Hematopoietic multipotent progenitor cell treated with erythropoietin and hydrocortisone succinate and interleukin-3 and kit ligand, for 8 days (in vitro differentiated cells): ENCODE measurements at regions not wholly inside any gene's neighbourhood (a gene's known extent, or its start where the extent isn't known, plus 50 kb on each side); places are given as distances from the start of the nearest gene placed in this dataset.
"Not testable (repeated sequence)": the region's sequence is repeated elsewhere in the genome, so short reads cannot be mapped to it uniquely, and the experiment has no call there.

Source experiments
- DNase-seq: peaks from one replicate; pipeline ENCODE4 v3.0.0-alpha.2; 2015

DNA sequence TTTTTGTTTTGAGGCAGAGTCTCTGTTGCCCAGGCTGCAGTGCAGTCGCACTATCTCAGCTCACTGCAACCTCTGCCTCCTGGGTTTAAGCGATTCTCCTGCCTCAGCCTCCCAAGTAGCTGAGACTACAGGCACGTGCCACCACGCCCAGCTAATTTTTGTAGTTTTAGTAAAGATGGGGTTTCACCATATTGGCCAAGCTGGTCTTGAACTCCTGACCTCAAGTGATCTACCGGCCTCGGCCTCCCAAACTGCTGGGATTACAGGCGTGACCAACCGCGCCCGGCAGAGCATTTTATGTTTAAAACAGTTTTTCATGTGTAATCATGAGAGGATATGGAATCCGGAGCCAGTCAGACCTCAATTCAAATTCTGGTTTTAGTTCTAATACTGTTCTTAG lies 94.0 kb upstream of the CHD2 start:
- not testable (repeated sequence) for DNase-seq

DNA sequence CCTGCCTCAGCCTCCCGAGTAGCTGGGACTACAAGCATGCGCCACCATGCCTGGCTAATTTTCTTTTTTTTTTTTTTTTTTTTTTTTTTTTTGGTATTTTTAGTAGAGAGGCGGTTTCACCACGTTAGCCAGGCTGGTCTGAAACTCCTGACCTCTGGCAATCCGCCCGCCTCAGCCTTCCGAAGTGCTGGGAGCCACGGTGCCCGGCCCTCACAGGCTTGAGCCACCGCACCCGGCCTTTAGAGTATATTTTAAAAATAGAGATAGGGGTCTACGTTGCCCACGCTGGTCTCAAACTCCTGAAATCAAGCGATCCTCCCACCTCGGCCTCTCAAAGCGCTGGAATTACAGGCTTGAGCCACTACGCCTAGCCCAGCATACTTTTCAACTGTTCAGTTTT lies 93.4 kb upstream of the CHD2 start:
- no peak for DNase-seq

DNA sequence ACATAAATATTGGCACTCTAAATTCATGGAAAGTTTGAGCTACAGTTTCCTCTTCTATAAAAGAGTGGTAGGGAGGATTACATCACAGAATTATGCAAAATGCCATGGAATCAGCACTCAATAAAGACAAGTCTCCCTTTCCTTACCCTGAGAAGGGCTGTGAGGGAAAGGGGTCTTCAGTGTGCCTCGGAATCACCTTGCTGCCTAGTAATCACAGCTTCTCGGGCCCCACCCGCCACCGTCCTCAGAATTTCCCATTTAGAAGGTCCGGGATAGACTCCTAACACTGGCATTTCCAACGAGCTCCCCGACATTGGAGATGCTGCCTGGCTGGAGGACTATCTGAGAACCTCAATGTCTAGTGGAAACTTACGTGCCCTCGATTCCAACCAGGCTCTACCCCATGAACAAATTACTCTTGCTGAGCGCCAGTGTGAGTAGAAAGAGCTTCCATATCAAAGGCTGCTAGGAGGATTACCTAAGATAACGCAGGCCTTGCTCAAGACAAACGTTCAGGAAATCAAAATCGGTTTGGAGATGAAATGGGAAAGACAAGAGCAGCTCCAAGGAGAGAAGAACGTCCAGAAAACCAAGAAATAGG lies 92.1 kb upstream of the CHD2 start:
- peak; percentile 56 for DNase-seq

DNA sequence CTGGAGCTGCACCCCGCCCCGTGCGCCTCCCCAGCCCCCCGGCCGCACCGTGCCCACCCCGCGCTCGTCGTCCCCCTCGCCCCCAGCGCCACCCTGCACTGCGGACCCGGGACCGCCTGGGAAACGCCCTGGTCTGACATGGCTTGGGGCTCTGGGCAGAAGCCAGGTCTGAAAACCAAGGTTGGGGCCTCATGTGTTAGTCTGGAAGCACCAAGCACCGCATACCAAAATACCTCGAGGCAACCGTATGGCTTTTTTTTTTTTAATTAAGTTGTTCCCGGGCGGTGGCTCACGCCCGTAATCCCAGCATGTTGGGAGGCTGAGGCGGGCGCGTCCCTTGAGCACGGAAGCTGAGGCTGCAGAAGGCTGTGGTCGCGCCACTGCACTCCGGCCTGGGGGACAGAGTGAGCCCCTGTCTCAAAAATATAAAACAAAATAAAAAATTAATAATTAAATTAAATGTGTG lies 91.5 kb upstream of the CHD2 start:
- DNase-seq: no peak

DNA sequence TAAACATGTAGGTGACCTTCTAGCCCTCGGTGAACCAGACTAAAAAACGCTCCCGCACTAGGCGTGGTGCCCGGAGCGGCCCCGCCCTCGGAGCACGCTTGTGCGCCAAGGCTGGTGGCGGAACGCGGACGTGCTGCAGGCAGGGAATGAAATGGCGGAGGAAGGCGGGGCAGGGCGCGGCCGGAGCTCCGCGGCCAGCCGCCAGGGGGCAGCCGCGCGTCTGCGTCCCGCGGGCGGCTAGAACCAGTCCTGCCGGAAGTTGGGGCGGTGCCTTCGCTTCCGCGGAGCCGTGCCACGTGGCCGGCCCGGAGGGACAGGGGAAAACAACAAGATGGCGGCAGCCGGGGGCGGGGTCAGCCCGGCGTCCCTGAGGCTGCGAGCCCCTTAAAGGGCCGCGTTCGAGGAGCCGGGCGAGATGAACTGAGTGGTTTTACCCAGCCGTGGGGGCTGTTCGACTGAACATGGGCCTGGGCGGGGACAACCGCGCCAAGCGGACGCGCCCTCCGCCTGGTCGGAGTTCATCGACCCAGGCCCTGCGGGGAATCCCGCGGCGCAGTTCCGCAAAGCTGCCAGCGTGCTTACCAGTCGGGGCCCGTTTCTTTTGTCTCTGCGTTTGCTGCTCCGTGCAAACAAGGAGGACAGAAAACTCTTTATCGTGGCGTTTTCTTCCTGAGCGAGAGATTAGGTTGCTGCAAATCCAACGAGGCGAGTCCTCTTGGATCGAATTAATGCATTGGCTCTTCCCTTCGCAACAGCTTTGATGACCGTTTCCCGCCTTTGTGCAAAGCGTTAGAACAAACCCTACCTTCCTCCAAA lies 90.9 kb upstream of the CHD2 start:
- DNase-seq: peak; percentile 96

DNA sequence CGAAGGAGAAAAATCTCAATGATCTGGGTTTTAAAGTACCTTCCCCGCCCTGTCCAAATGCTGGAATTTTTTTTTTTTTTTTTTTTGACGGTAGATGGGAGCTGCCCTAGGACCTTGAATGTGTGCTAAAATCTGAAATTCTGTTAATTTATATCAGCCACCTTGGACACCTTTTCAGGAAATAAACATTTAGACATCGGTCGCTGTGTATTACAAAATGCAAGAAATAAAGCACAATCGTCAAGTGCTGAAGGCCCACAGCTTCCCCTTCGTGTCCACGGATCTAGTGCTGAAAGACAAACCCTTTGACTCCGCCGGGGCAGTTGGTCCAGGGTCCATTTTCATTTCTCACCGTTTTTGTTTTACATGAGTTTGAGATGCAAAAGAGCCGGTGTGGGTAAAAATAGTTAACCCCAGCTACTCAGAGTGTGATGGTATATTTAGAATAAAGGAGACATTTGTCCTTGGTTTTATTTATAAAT lies 90.2 kb upstream of the CHD2 start:
- DNase-seq: peak; percentile 76

DNA sequence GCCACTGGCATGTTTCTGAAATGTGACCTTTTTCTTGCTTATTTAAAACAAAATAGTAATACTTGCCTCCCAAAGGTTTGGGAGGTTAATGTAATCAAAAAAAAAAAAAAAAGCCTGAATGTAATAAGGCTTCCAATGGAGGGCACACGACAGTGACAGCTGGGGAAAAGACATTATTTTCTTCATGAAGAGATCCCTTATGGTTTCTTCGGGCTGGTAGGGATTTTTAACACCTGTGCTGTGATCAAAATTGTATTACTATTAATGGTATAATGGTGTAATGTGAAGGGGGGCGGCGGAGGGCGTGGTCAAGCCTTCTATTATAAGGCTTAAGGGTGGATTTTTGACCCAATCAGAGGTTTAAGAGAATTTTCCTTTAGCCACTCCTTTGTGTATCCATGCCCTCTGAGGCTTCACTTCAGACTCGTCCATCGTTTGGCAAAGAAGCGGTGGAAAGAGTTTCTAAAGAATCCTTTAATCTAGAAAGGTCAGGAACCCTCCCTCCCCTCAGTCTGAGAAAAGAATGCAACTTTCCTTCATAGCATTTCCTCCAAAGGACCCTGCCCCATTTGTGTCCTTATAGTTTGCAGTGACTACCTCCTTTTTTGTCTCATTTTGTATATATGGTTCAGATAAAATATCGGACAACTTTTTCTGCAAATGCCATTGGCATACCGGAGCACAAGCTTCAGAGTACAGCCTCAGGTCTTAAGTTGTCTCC lies 89.5 kb upstream of the CHD2 start:
- peak; percentile 92 for DNase-seq

DNA sequence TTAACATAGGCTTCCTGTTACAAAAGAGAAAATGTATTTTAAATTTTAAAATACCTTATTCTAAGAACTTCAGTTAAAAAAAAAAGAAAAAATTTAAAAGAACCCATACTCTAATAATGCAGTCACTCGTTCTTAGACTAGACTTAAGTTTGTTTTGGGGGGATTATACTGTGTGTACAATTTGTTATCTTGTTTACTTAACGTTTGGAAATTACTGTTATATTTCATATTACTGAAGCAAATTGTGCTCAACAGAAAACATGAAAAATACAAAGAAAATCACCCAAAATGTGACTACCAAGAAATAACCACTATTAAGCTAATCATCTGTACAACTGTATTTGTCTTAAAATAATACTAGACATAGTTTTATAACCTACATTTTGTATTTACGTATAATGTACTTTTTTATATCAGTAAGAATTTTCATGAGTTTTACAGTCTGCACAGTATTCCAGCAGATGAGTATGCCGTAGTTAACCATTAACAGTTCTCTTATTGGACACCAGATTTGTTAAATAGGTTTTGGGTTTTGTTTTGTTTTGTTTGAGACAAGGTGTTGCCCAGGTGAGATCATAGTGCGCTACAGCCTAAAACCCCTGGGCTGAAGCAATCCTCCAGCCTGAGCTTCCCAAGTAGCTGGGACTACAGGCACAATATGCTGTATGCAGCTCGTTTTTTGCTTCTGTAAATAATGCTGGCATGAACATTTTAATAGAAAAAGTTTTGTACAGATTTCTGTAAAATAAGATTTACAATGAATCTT lies 88.8 kb upstream of the CHD2 start:
- DNase-seq: no peak

DNA sequence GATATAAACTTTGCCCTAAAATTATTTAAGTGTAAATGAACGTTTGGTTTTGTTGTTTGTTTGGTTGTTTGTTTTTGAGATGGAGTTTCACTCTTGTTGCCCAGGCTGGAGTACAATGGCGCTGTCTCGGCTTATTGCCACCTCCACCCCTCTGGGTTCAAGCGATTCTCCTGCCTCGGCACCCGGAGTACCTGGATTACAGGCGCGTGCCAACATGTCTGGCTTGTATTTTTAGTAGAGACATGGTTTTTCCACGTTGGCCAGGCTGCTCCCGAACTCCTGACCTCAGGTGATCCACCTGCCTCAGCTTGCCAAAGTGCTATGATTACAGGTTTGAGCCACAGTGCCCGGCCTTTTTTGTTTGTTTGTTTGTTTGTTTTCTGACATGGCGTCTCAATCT lies 87.9 kb upstream of the CHD2 start:
- no peak for DNase-seq

DNA sequence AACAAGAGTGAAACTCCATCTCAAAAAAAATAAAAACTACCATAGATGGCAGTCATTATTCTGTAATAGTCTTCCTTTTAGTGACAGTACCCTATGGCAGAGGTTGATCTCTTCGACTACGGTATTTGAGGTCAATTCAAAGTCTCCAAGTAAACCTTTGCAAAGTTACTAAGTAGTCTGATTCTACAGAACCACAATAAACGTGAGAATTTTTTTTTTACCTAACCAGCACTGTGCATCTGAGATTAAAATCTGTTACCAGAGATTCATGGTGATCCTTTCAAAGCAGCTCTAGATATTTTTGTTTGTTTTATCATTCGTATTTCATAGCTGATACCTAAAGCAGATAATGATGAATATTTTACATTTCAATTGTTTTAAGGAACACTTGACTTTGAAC lies 86.6 kb upstream of the CHD2 start:
- no peak for DNase-seq

DNA sequence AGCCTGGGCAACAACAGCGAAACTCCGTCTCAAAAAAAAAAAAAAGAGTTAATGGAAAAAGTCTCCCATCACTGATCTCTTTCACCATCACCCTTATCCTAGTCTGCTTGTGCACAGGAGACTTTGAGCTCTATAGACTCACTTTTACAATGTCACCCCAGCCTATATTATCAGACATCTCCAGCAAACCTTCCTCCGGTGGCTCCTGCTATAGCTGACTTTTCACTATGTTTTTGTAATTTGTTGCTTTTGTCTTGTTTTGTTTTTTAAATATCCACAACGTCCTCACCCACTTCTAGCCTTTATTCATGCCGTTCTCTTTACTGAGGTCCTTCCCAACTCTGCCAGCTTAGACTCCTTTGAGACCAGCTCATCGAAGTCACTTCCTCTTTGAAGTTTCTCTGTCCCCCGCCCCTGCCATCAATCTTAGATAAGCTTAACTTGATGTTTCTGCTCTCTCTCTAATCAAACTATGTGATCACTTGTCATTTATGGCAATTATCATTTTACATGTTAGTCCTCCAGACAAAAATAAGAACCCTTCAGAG lies 82.7 kb upstream of the CHD2 start:
- peak; percentile 32 for DNase-seq

DNA sequence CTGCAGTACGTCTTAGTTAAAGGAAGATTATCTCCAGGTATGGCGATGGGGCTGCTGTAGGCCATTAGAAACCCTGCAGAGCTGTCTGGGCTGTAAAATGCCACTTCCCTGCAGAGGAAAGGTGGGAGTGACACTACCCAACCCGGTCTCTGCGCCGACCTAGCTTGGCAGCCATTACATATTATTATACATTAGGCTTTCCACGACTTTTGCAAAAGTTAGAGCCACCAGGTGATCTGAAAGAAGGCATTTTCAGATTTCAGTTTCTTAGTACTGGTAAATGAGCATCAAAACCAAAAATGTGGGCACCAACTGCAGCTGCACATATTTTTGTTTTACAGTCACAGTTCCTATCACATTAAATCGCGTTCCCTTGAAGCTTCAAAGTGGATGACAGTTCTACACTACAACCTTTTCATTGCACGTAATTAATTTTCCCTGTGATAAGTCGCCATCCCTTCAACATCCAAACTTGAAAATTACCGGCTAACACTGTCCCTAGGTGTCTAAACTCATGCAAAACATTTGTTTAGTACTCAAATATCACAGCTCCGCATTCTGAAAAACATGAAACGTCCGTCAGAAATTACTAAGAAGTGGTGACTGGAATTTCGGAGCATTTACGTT lies 81.4 kb upstream of the CHD2 start:
- DNase-seq: no peak

DNA sequence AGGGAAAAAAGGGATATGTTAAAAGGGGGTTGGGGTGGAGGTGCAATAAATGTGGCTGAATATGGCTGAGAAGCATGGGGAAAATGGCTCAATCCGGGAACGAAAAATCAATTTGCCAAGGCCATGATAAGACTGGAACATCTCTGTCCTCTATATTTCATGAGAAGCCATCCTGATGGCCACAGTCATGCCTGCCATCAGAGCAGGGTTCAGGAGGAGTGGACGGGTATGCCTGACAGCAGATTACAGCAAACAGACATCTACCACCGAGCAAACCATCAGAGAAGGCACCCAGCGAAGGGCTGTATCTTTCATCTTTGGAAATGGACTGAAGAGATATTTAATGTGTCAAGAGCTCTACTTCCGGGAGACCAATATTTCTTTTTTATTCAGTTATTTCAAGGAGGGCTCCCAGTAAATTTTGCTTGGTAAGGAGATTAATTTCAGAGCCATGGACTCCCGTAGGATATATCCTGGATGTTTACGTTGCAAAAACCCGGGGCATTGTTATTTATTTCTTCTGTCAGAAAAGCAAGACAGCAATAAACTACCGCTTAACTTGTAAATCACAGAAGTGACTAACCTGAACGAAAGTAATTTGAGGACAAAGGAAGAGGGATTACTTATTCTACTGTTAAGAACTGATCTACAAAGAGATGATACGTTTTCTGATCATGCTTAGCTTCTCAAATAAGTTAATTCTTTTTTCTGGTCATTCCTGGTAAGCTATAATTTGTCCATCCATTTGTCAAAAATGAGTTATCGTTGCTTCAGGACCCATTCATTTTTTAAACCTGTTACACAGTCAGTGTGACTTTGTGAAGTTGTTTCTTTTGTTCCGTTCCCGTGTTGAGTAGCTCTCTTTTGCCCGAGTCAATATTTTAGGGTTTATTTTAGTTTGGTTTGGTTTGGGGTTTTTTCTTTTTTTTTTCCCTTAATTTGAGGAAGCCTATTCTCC lies 80.6 kb upstream of the CHD2 start:
- no peak for DNase-seq

DNA sequence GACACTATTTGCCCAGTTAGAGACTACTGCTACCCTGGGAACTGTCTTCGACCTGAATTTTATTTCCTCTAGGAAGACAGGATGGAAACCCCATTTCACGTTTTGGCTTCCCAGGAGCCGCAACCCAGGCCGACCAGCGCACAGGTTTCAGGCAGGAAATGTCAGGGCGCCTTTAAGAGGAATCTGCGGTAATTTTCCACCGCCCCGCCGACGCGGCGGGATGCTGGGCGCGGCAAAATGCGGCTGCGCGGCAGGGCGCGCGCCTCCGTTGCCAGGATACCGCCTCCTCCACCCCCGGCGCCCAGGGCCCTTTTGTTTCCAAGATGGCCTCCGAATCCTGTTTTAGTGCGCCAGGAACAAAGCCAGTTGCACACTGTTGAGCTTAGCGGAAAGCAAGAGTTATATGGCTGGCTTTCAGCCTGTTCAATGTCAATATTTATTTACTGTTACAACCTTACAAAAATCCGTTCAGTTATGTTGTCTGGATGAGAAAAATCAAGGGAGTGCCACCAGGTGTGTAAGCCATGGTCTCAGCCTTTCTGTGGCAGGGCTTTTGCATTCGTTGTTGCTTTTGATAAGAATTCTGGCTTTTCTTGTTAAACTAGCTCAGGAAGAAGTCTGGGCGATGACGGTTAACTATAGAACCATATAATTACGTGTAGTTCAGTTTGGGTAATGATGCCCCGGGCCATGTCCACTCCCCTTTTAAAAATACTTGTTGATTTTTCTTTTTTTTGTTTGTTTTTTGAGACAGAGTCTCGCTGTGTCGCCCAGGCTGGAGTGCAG lies 79.7 kb upstream of the CHD2 start:
- DNase-seq: peak; percentile 89

DNA sequence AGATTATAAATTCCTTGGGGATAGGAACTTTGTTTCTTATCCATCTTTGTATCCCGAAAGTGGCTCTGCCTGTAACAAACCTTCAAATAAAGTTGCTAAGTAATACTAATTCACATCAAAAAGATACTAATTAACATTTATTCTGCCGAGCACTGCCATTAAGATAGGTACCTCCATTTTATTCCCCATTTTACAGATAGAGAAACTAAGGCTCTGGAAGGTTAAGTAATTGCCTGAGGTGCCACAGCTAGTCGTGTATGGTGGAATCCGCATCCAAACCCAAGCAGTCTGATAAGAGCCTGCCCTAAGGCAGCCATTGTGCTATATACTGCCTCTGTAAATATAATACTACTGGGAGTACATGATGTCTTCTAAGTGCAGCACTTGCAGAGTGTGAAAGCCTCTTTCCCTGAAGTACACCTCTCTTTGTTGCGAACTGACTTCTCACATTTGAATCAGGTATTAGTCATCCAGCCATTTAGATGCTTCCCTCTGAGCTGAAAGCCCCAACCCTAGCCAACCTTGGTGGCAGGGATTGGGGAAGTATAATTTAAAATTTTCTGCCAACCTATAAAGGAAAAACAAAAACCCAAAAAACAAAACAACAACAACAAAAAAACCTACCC lies 78.5 kb upstream of the CHD2 start:
- DNase-seq: no peak

DNA sequence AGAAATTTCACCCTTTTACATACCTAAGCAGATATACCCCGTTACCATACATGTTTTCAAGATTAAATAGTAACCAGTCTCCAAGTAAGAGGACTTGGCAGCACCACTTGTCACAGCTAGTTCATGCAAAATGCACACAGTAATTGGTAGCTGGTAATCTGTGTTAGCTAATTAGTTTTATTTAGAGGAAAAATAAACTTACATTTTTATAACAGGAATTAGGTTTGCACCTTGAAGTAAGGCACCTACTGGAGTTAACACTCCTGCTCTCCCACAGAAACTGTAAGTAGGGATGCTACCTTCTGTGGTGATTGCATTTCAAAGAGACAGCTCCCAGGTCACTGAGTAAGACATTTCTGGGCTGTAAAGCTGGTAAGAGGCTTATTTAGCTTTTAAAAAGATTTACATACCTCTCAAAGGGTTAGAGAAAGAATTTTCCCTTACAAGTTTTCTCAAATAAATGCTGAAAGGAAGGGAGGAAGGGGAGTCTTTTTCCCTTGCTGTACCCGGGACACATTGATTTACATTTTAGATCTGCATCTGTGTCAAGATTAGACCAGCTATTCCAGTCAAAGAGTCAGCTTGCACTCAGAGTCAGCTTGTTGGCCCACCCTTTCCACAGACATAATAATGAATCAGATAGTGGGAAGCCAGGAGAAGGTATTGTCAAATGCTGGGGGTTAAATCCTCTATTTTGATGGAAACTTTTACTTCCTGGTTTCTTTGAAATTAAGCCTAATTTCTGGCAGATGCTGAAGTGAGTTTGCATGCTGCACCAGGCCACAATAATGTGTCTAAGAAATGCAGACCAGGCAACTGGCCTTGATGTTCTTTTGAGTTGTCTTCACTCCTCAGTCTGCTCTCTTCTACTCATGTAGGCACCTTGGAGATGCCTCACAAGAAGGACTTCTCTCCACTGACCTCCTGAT lies 77.6 kb upstream of the CHD2 start:
- no peak for DNase-seq

DNA sequence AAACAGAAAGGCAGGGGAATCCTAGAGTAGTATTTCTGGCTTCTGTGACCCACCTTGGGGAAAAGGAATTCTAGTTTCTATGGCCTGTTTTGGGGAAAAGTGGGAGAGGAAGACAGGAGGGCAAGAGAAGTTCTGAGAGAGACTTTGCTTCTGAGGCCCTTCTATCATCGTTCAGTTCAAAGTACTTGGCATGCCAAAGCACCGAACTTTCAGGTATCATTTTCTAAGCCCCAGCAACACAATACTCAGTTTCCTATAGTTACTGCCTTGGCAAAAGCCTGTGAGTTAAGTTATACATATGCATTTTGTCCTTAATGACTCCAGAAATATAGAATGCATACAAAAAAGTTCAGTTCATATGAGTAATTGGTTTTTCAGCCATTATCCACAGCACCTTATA lies 74.1 kb upstream of the CHD2 start:
- DNase-seq: no peak

DNA sequence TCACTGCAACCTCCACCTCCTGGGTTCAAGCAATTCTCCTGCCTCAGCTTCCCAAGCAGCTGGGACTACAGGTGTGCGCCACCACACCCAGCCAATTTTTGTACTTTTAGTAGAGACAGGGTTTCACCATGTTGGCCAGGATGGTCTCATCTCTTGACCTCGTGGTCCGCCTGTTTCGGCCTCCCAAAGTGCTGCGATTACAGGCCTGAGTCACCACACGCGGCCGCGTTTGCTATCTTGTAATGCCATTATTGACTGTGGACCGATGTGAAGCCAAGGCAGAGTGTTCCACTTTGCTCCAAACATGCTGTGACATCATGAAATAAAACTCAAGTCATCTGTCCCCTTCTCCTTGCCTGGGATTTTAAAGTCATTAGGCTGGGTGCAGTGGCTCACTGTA lies 72.1 kb upstream of the CHD2 start:
- not testable (repeated sequence) for DNase-seq

DNA sequence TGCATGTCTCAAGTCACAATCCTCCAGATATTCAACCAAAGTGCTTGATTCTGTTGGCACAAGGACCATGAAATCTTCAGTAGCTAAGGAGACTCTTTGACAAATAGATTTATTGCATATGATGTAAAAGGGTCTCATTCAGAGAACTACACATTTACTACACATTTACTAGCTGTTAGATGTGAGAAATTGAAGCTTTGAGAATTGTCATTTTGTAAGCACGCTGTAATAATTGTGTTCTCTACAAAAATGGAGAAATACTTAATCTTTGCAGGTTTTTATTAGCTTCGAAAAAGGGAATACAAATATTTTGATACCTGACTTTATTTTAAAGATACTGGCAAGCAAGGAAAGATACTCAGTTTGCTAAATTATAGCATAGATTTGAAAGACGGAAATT lies 70.2 kb upstream of the CHD2 start:
- DNase-seq: no peak
